Adrenal gland (tissue), 9 donors: ENCODE measurements at regions not wholly inside any gene's neighbourhood (a gene's known extent, or its start where the extent isn't known, plus 50 kb on each side); places are given as distances from the start of the nearest gene placed in this dataset.

Experiments
- DNase-seq, 7 donors: peaks; one replicate each; pipeline ENCODE4 v3.0.0-alpha.2; 2019 to 2020
- H3K27ac ChIP-seq, 5 donors: fragments of 200-600 bp; sonication (generic) in 4 of 5; 1 replicate in 3 of 5; 2 replicates in 2 of 5; pipeline versions ENCODE4 v1.5.1 to v1.8.0; 2016 to 2020; ENCODE audit warnings: mild to moderate bottlenecking in 1 of 5
- H3K27me3 ChIP-seq: fragments of 200-600 bp; 2 replicates; pipeline ENCODE4 v1.8.0; 2021
- H3K36me3 ChIP-seq, 2 donors: fragments of 200-600 bp; replicated peaks in 1 of 2; 1 replicate in 1 of 2; 2 replicates in 1 of 2; pipeline versions ENCODE4 v1.5.1 to v1.8.0; 2018 to 2022
- H3K4me1 ChIP-seq, 2 donors: fragments of 200-600 bp; replicated peaks in 1 of 2; 1 replicate in 1 of 2; 2 replicates in 1 of 2; pipeline versions ENCODE4 v1.5.1 to v1.8.0; 2018 to 2021
- H3K4me3 ChIP-seq, 4 donors: fragments of 200-600 bp; sonication (generic) in 3 of 4; one replicate each; pipeline ENCODE4 v1.5.1; 2016 to 2018
- H3K9me3 ChIP-seq, 3 donors: fragments of 200-600 bp; sonication (generic) in 1 of 3; replicated peaks in 1 of 3; 1 replicate in 2 of 3; 2 replicates in 1 of 3; pipeline versions ENCODE4 v1.5.1 to v1.8.0; 2016 to 2021
- POLR2A ChIP-seq, 2 donors: fragments of 450-650 bp; IDR thresholded peaks; one replicate each; pipeline ENCODE4 v1.6.1; 2017; ENCODE audit warnings: antibody characterized with exemption in 2 of 2, mild to moderate bottlenecking in 2 of 2, moderate library complexity in 1 of 2
- WGBS, 4 donors: extraction: QIAGEN DNeasy Blood & Tissue Kit in 2 of 4; methylation state at CpG; one replicate each; pipeline versions ENCODE4 v1.1.5 to v1.1.7; 2013 to 2017; 5-methylcytosine and 5-hydroxymethylcytosine counted together
- intact Hi-C, 2 donors: fragments of 100-400 bp; cut with DNase I; formaldehyde crosslinking; loops; one replicate each; pipeline versions ENCODE4 v1.14.1 to v1.15.0; 2022 to 2023
- TF ChIP-seq, protein P1 (sequence below), 6 experiments: fragments of 450-650 bp in 4 of 6; fragments of 200-600 bp in 2 of 6; sonication (generic) in 1 of 6; IDR thresholded peaks; 1 replicate in 5 of 6; 2 replicates in 1 of 6; pipeline versions ENCODE4 v1.5.1 to v1.8.0; 2016 to 2021; ENCODE audit warnings: antibody characterized with exemption in 6 of 6, mild to moderate bottlenecking in 2 of 6, moderate library complexity in 1 of 6
- donor health status: healthy with polysubstance abuse.
- donor health status: Bipolar disorder and iron deficiency.
- donor health status: DM: yes; HTN: yes; CAD: no.
- donor health status: DM: no; HTN: no; CAD: no.
- donor health status: DM: no; HTN: no; CAD: no.

- TF ChIP-seq, protein P1, sequence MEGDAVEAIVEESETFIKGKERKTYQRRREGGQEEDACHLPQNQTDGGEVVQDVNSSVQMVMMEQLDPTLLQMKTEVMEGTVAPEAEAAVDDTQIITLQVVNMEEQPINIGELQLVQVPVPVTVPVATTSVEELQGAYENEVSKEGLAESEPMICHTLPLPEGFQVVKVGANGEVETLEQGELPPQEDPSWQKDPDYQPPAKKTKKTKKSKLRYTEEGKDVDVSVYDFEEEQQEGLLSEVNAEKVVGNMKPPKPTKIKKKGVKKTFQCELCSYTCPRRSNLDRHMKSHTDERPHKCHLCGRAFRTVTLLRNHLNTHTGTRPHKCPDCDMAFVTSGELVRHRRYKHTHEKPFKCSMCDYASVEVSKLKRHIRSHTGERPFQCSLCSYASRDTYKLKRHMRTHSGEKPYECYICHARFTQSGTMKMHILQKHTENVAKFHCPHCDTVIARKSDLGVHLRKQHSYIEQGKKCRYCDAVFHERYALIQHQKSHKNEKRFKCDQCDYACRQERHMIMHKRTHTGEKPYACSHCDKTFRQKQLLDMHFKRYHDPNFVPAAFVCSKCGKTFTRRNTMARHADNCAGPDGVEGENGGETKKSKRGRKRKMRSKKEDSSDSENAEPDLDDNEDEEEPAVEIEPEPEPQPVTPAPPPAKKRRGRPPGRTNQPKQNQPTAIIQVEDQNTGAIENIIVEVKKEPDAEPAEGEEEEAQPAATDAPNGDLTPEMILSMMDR (IDR thresholded peaks at IDR 0.05), result no peak
- no peak for TF ChIP-seq POLR2A (IDR thresholded peaks at IDR 0.05)
- no peak overlapping the region for H3K4me3 ChIP-seq
- no peaks in the 10 kb centered on the region for H3K4me1 ChIP-seq
- H3K36me3 ChIP-seq, result no peaks in the 10 kb centered on the region
- no peak for DNase-seq
- no peaks in the 10 kb centered on the region for H3K27me3 ChIP-seq
- H3K27ac ChIP-seq, result no peak overlapping the region
- H3K9me3 ChIP-seq, result peaks cover 0 to 5% (median 0%) of the 10 kb centered on the region in 3 donors
- intact Hi-C loops, result no loop called here
These were observed 100.7 kb downstream of the NUP35 start for GRCh38 chr2:183224948-183225347.

GRCh38 chr2:183227176-183227575, 102.9 kb downstream of the NUP35 start:
- intact Hi-C loops, result no loop called here
- Histone ChIP-seq H3K27me3 (no peaks in the 10 kb centered on the region), H3K4me3 (no peak overlapping the region), H3K4me1 (no peaks in the 10 kb centered on the region), H3K9me3 (no peaks in the 10 kb centered on the region), H3K36me3 (no peaks in the 10 kb centered on the region), H3K27ac (no peak overlapping the region)
- TF ChIP-seq, protein P1 (IDR thresholded peaks at IDR 0.05), result no peak
- TF ChIP-seq POLR2A (IDR thresholded peaks at IDR 0.05), result no peak
- DNase-seq, result no peak
- WGBS, 4 donors, result 77 to 88% (median 80%) methylated on average over 1 of the region's 1 CpG

- TF ChIP-seq POLR2A (IDR thresholded peaks at IDR 0.05), result no peak
- TF ChIP-seq, protein P1 (IDR thresholded peaks at IDR 0.05), result no peak
These were observed 105.1 kb downstream of the NUP35 start for GRCh38 chr2:183229386-183229785.

DNA sequence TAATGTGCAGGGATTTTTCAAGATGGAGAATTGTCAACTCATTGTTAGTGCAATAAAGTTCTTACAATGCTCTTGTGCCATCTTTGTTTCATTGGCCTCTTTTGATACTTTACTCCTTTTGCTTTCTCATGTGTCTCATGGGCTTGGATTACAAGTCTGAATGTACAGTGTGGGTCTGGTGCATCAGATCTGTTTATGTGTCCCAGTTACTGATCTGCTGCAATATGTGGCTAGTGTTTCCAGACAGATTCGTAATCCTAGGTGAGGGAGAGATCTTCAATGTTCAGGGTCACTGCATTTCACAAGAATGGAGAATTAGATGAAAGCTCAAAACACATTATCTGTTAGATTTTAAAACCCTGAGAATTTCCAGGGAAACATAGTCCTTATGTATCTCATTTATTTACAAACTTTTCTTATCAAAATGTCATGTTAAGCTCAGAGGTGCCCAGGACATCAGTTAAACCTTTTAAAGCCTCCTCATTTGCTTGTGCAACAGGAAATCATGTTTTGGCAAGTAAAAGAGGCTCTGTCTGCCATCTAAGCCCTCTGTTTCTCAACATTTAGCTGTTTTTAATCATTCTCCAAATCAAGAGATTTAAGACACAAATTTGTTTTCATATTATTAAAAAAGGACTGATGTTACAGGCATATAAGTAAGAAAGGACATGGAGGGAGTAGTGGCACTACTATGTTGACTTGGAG, 108.1 kb downstream of the NUP35 start:
- no peaks in the 10 kb centered on the region for H3K36me3 ChIP-seq
- no peaks in the 10 kb centered on the region for H3K27me3 ChIP-seq
- intact Hi-C loops, result no loop called here
- H3K27ac ChIP-seq, result no peak overlapping the region
- no peak for DNase-seq
- no peaks in the 10 kb centered on the region for H3K9me3 ChIP-seq
- no peak for TF ChIP-seq POLR2A (IDR thresholded peaks at IDR 0.05)
- TF ChIP-seq, protein P1 (IDR thresholded peaks at IDR 0.05), result no peak
- 68 to 84% (median 71%) methylated on average over 1 of the region's 1 CpG for WGBS, 4 donors
- H3K4me1 ChIP-seq, result no peaks in the 10 kb centered on the region
- H3K4me3 ChIP-seq, result no peak overlapping the region

More at GRCh38 chr2:183229386-183229785, 105.1 kb downstream of the NUP35 start:
- Histone ChIP-seq H3K4me3 (no peak overlapping the region), H3K27me3 (no peaks in the 10 kb centered on the region), H3K27ac (no peak overlapping the region), H3K9me3 (no peaks in the 10 kb centered on the region), H3K36me3 (no peaks in the 10 kb centered on the region), H3K4me1 (no peaks in the 10 kb centered on the region)
- no peak for DNase-seq
- intact Hi-C loops, result no loop called here
- 90 to 98% (median 92%) methylated on average over 2 of the region's 2 CpGs for WGBS, 4 donors
